Keratinocyte (primary cell): ENCODE measurements at regions not wholly inside any gene's neighbourhood (a gene's known extent, or its start where the extent isn't known, plus 50 kb on each side); places are given as distances from the start of the nearest gene placed in this dataset.

Experiments
- DNase-seq: peaks from one replicate; pipeline ENCODE4 v3.0.0-alpha.2; 2011; ENCODE audit warnings: low read depth, missing footprints, low spot score
- FAIRE-seq: peaks from 2 replicates; lab custom pipeline; 2011; peaks lifted over from hg19 to GRCh38; lab: Jason Lieb, UNC
- H2AFZ ChIP-seq: 2 replicates; pipeline ENCODE4 v1.6.0; 2012; ENCODE audit warnings: low read length, control low read depth, inconsistent platforms; ENCODE audit not compliant: control insufficient read depth
- H3K27ac ChIP-seq: 2 replicates; pipeline ENCODE4 v1.5.1; 2011; ENCODE audit warnings: low read length; ENCODE audit not compliant: control insufficient read depth, insufficient read depth
- H3K27me3 ChIP-seq: 3 replicates; pipeline ENCODE4 v1.6.0; 2011; ENCODE audit warnings: low read length; ENCODE audit not compliant: control insufficient read depth, insufficient read depth; ENCODE audit errors: extremely low read depth
- H3K36me3 ChIP-seq, 2 experiments: 2 replicates in 1 of 2; 3 replicates in 1 of 2; pipeline ENCODE4 v1.5.1; 2011; ENCODE audit warnings: low read length in 2 of 2, mild to moderate bottlenecking in 1 of 2; ENCODE audit not compliant: control insufficient read depth in 2 of 2, insufficient read depth in 2 of 2; ENCODE audit errors: extremely low read depth in 1 of 2
- H3K4me1 ChIP-seq: 3 replicates; pipeline ENCODE4 v1.5.1; 2011; ENCODE audit warnings: low read length; ENCODE audit not compliant: control insufficient read depth, insufficient read depth; ENCODE audit errors: extremely low read depth
- H3K4me2 ChIP-seq: 3 replicates; pipeline ENCODE4 v1.6.0; 2011; ENCODE audit warnings: low read depth, low read length; ENCODE audit not compliant: control insufficient read depth, insufficient read depth; ENCODE audit errors: extremely low read depth
- H3K4me3 ChIP-seq, 3 experiments: fragments of 200-600 bp in 1 of 3; sonication (generic) in 1 of 3; 2 replicates in 2 of 3; 3 replicates in 1 of 3; pipeline ENCODE4 v1.5.1; 2011 to 2016; ENCODE audit warnings: low read length in 3 of 3, mild to moderate bottlenecking in 3 of 3, control low read depth in 2 of 3, inconsistent platforms in 1 of 3, low read depth in 1 of 3, mixed read lengths in 1 of 3, mixed run types in 1 of 3, moderate library complexity in 1 of 3; ENCODE audit not compliant: control insufficient read depth in 2 of 3, insufficient read depth in 2 of 3; ENCODE audit errors: extremely low read depth in 1 of 3
- H3K79me2 ChIP-seq: 2 replicates; pipeline ENCODE4 v1.6.0; 2012; ENCODE audit warnings: low read length; ENCODE audit not compliant: control insufficient read depth, insufficient read depth
- H3K9ac ChIP-seq: 3 replicates; pipeline ENCODE4 v1.6.0; 2011; ENCODE audit warnings: low read length; ENCODE audit not compliant: control insufficient read depth, insufficient read depth; ENCODE audit errors: extremely low read depth
- H3K9me1 ChIP-seq: 3 replicates; pipeline ENCODE4 v1.6.0; 2011; ENCODE audit warnings: low read length; ENCODE audit not compliant: control insufficient read depth, insufficient read depth; ENCODE audit errors: extremely low read depth
- H3K9me3 ChIP-seq: 2 replicates; pipeline ENCODE4 v1.5.1; 2012; ENCODE audit warnings: low read depth, low read length; ENCODE audit not compliant: control insufficient read depth
- H4K20me1 ChIP-seq: 3 replicates; pipeline ENCODE4 v1.6.0; 2011; ENCODE audit warnings: low read length; ENCODE audit not compliant: control insufficient read depth, insufficient read depth; ENCODE audit errors: extremely low read depth
- EZH2 ChIP-seq: IDR thresholded peaks from one replicate; pipeline ENCODE4 v1.6.1; 2012; ENCODE audit warnings: inconsistent platforms, mild to moderate bottlenecking, low read length, moderate library complexity
- dilution Hi-C: fragments of 300-500 bp; cut with MboI; formaldehyde crosslinking; loops from one replicate; pipeline ENCODE4 v1.7.0; 2020; ENCODE audit warnings: low sequenced_read_pairs; ENCODE audit not compliant: extremely low pct_ligation_motif_present
- TF ChIP-seq, protein P1 (sequence below), 3 experiments: IDR thresholded peaks in 1 of 3; conservative IDR thresholded peaks in 1 of 3; optimal IDR thresholded peaks in 1 of 3; 2 replicates in 2 of 3; 3 replicates in 1 of 3; pipeline versions ENCODE3 to v1.5.1; 2011; ENCODE audit warnings: low read length in 3 of 3, mild to moderate bottlenecking in 3 of 3, moderate library complexity in 2 of 3, control low read depth in 1 of 3, inconsistent platforms in 1 of 3; ENCODE audit not compliant: insufficient read depth in 2 of 3; ENCODE audit errors: extremely low read depth in 1 of 3

DNA sequence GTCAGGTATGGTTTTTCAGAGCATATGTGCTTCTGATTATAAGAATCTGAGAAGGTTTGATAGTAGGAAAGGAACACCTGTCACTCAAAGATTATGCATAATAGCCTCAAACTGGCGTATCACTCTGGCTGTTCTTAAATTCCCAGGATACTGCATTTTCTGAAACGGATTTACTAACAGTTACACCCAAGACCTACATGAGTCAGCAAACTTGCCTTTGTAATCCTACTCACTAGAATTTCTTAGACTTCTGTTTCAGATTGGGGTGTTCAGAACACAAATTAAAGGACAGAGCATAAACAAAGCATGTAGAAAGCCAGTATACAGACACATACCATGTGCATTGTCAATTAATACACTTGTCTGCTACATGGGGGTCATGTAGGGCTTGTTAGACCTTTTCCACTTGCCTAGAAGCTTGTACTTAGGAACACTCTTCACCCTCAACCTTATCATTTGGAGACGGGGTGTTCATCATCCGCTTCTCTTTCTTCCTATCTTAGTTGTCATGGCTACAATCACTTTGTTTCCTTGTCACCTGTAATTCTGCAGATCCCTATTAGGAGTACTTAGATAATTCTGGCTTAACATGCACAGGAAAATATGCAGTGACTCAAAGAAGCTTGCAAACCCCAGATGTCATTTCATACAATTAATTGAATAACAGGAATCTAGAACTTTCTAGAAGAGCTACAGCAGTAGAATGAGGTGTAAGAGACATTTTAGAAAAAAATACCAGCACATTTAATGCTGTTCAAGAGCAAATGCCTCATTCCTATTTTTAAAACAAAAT, 593.0 kb upstream of the TENM3 start:
- H3K9me1 ChIP-seq: no peaks in the 10 kb centered on the region
- no peak for TF ChIP-seq EZH2
- H3K4me3 ChIP-seq: no peak overlapping the region
- H3K27me3 ChIP-seq: peaks cover 3% of the 10 kb centered on the region
- H3K9ac ChIP-seq: no peak overlapping the region
- no peaks in the 10 kb centered on the region for H3K36me3 ChIP-seq
- H3K9me3 ChIP-seq: no peaks in the 10 kb centered on the region
- no peak for FAIRE-seq
- no peak overlapping the region for H2AFZ ChIP-seq
- dilution Hi-C loops: no loop called here
- no peak for DNase-seq
- no peaks in the 10 kb centered on the region for H3K4me1 ChIP-seq
- no peak overlapping the region for H3K4me2 ChIP-seq
- no peaks in the 10 kb centered on the region for H4K20me1 ChIP-seq
- H3K27ac ChIP-seq: no peak overlapping the region
- H3K79me2 ChIP-seq: no peaks in the 10 kb centered on the region

DNA sequence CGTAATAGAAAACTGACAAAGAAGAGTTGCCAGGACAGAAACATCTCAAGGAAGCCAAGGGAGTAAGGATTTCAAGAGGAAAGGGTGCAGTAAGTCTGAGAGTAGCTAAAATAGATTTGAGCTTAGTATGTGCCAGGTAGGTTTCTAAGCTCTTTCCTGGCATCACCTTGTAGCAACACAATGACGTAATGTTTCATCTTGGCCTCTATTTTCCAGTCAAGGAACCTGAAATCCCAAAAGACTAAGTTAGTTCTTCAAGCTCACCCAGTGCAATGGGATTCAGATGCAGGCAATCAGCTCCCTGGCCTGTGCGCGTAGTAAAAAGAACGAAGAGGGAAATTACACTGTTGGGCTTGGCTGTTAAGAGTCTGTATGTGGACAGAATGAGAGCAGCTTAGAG, 586.5 kb upstream of the TENM3 start:
- no peaks in the 10 kb centered on the region for H3K36me3 ChIP-seq
- no peak overlapping the region for H3K9ac ChIP-seq
- H3K4me2 ChIP-seq: no peak overlapping the region
- no peaks in the 10 kb centered on the region for H3K9me1 ChIP-seq
- H4K20me1 ChIP-seq: no peaks in the 10 kb centered on the region
- no peaks in the 10 kb centered on the region for H3K27me3 ChIP-seq
- dilution Hi-C loops: no loop called here
- H3K4me1 ChIP-seq: peaks cover 8% of the 10 kb centered on the region
- H3K4me3 ChIP-seq: no peak overlapping the region
- FAIRE-seq (no peak), DNase-seq (no peak)
- H3K79me2 ChIP-seq: no peaks in the 10 kb centered on the region
- TF ChIP-seq, protein P1, sequence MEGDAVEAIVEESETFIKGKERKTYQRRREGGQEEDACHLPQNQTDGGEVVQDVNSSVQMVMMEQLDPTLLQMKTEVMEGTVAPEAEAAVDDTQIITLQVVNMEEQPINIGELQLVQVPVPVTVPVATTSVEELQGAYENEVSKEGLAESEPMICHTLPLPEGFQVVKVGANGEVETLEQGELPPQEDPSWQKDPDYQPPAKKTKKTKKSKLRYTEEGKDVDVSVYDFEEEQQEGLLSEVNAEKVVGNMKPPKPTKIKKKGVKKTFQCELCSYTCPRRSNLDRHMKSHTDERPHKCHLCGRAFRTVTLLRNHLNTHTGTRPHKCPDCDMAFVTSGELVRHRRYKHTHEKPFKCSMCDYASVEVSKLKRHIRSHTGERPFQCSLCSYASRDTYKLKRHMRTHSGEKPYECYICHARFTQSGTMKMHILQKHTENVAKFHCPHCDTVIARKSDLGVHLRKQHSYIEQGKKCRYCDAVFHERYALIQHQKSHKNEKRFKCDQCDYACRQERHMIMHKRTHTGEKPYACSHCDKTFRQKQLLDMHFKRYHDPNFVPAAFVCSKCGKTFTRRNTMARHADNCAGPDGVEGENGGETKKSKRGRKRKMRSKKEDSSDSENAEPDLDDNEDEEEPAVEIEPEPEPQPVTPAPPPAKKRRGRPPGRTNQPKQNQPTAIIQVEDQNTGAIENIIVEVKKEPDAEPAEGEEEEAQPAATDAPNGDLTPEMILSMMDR (optimal IDR thresholded peaks at IDR 0.05 in 1 of 3, IDR thresholded peaks at IDR 0.05 in 1 of 3, conservative IDR thresholded peaks at IDR 0.05 in 1 of 3; ENCODE audit: extremely low read depth in 1 of 3, insufficient read depth in 2 of 3, low read length in 3 of 3): no peak
- TF ChIP-seq EZH2: no peak
- H3K9me3 ChIP-seq: no peaks in the 10 kb centered on the region
- H2AFZ ChIP-seq: no peak overlapping the region
- H3K27ac ChIP-seq: no peak overlapping the region

GRCh38 chr4:181659202-181659601, 584.0 kb upstream of the TENM3 start:
- dilution Hi-C loops: no loop called here
- no peaks in the 10 kb centered on the region for H3K36me3 ChIP-seq
- no peak overlapping the region for H3K4me2 ChIP-seq
- no peaks in the 10 kb centered on the region for H3K27me3 ChIP-seq
- H3K79me2 ChIP-seq: no peaks in the 10 kb centered on the region
- TF ChIP-seq, protein P1 (optimal IDR thresholded peaks at IDR 0.05 in 1 of 3, IDR thresholded peaks at IDR 0.05 in 1 of 3, conservative IDR thresholded peaks at IDR 0.05 in 1 of 3; ENCODE audit: extremely low read depth in 1 of 3, insufficient read depth in 2 of 3, low read length in 3 of 3): no peak
- TF ChIP-seq EZH2: no peak
- H3K9ac ChIP-seq: no peak overlapping the region
- no peak for FAIRE-seq
- H2AFZ ChIP-seq: no peak overlapping the region
- H3K27ac ChIP-seq: no peak overlapping the region
- H3K4me3 ChIP-seq: no peak overlapping the region
- H3K9me3 ChIP-seq: no peaks in the 10 kb centered on the region
- H4K20me1 ChIP-seq: no peaks in the 10 kb centered on the region
- peaks cover 9% of the 10 kb centered on the region for H3K4me1 ChIP-seq
- no peaks in the 10 kb centered on the region for H3K9me1 ChIP-seq
- no peak for DNase-seq
